Gastroesophageal sphincter (tissue), 4 donors: ENCODE measurements at regions not wholly inside any gene's neighbourhood (a gene's known extent, or its start where the extent isn't known, plus 50 kb on each side); places are given as distances from the start of the nearest gene placed in this dataset.

Experiments
- ATAC-seq: fragments of 150-250 bp; one replicate; pipeline ENCODE4 v1.9.1; 2016; ENCODE audit warnings: mild to moderate bottlenecking, moderate library complexity
- H3K27ac ChIP-seq, 4 donors: fragments of 200-600 bp; sonication (generic) in 3 of 4; 1 replicate in 3 of 4; 2 replicates in 1 of 4; pipeline ENCODE4 v1.5.1; 2016 to 2019
- H3K27me3 ChIP-seq: fragments of 200-600 bp; sonication (generic); one replicate; pipeline ENCODE4 v1.5.1; 2019
- H3K36me3 ChIP-seq, 2 donors: fragments of 200-600 bp; sonication (generic); one replicate each; pipeline ENCODE4 v1.5.1; 2019; ENCODE audit warnings: control low read depth in 1 of 2
- H3K4me1 ChIP-seq, 3 donors: fragments of 200-600 bp; sonication (generic); 1 replicate in 2 of 3; 2 replicates in 1 of 3; pipeline ENCODE4 v1.5.1; 2016 to 2019; ENCODE audit warnings: control low read depth in 2 of 3
- H3K4me3 ChIP-seq, 2 donors: fragments of 200-600 bp; sonication (generic); one replicate each; pipeline ENCODE4 v1.5.1; 2019; ENCODE audit warnings: mild to moderate bottlenecking in 1 of 2, moderate library complexity in 1 of 2
- H3K9me3 ChIP-seq, 3 donors: fragments of 200-600 bp; sonication (generic); one replicate each; pipeline ENCODE4 v1.5.1; 2017 to 2019; ENCODE audit warnings: control low read depth in 2 of 3
- EP300 ChIP-seq: sonication (generic); formaldehyde crosslinking; IDR thresholded peaks from one replicate; pipeline ENCODE4 v1.6.1; 2017; ENCODE audit warnings: antibody characterized with exemption, mild to moderate bottlenecking
- POLR2A ChIP-seq, 2 donors: fragments of 450-650 bp; IDR thresholded peaks; one replicate each; pipeline ENCODE4 v1.6.1; 2017; ENCODE audit warnings: antibody characterized with exemption in 2 of 2, mild to moderate bottlenecking in 2 of 2, moderate library complexity in 1 of 2
- WGBS, 2 donors: methylation state at CpG; one replicate each; pipeline ENCODE4 v1.1.5; 2018; ENCODE audit warnings: low coverage in 1 of 2; 5-methylcytosine and 5-hydroxymethylcytosine counted together

- peaks cover 0 to 11% (median 0%) of the 10 kb centered on the region in 3 donors for H3K4me1 ChIP-seq
- H3K27me3 ChIP-seq = peaks cover 4% of the 10 kb centered on the region
- TF ChIP-seq EP300 = no peak
- TF ChIP-seq POLR2A (IDR thresholded peaks at IDR 0.05) = no peak
- ATAC-seq = no peak
- no peaks in the 10 kb centered on the region for H3K36me3 ChIP-seq
- no peak overlapping the region for H3K4me3 ChIP-seq
- WGBS, 2 donors = 87 to 100% methylated on average over 2 to 6 of the region's 6 CpGs
- H3K27ac ChIP-seq = no peak overlapping the region
- H3K9me3 ChIP-seq = no peaks in the 10 kb centered on the region
Measured at GRCh38 chr6:150549674-150550101, 50.0 kb upstream of the PLEKHG1 start.
